Endothelial cell of umbilical vein (primary cell): ENCODE measurements at regions not wholly inside any gene's neighbourhood (a gene's known extent, or its start where the extent isn't known, plus 50 kb on each side); places are given as distances from the start of the nearest gene placed in this dataset.

Experiments used
- BruUV-seq: library from RNA; stranded (reverse); fragments of 400-500 nt; replicated peaks from 2 replicates; lab custom pipeline; 2021; lab: Mats Ljungman, UMichigan
- CTCF ChIA-PET: fragments of 300-600, 350-600 bp; sonication (Branson Sonifier 250); formaldehyde crosslinking; loops from one replicate; lab custom pipeline; 2021; ENCODE audit warnings: antibody characterized with exemption, inconsistent platforms; lab: Charles Lee
- POLR2A ChIA-PET: fragments of 300-600, 350-600 bp; sonication (Branson Sonifier 250); formaldehyde crosslinking; loops from one replicate; lab custom pipeline; 2021; ENCODE audit warnings: antibody characterized with exemption, inconsistent platforms; lab: Charles Lee
- DNase-seq: peaks from one replicate; pipeline ENCODE4 v3.0.0-alpha.2; 2011; ENCODE audit warnings: low read depth, low spot score
- FAIRE-seq: peaks from 2 replicates; lab custom pipeline; 2011; peaks lifted over from hg19 to GRCh38; lab: Jason Lieb, UNC
- H2AFZ ChIP-seq: 2 replicates; pipeline ENCODE4 v1.6.0; 2012; ENCODE audit warnings: low read depth, low read length, control low read depth, inconsistent platforms
- H3K27ac ChIP-seq: 2 replicates; pipeline ENCODE4 v1.5.1; 2011; ENCODE audit warnings: low read depth, mild to moderate bottlenecking, control low read depth, low read length, moderate library complexity; ENCODE audit not compliant: insufficient read depth
- H3K27me3 ChIP-seq, 2 experiments: 2 replicates each; pipeline versions ENCODE4 v1.6.0 to v1.6.1; 2011; ENCODE audit warnings: low read length in 2 of 2, mixed read lengths in 1 of 2; ENCODE audit not compliant: control insufficient read depth in 2 of 2, insufficient read depth in 2 of 2
- H3K36me3 ChIP-seq, 2 experiments: 2 replicates in 1 of 2; 3 replicates in 1 of 2; pipeline ENCODE4 v1.5.1; 2011; ENCODE audit warnings: low read length in 2 of 2, mild to moderate bottlenecking in 1 of 2, moderate library complexity in 1 of 2; ENCODE audit not compliant: control insufficient read depth in 2 of 2, insufficient read depth in 2 of 2; ENCODE audit errors: extremely low read depth in 1 of 2
- H3K4me1 ChIP-seq: 3 replicates; pipeline ENCODE4 v1.5.1; 2011; ENCODE audit warnings: mild to moderate bottlenecking, low read length; ENCODE audit not compliant: control insufficient read depth, insufficient read depth; ENCODE audit errors: extremely low read depth
- H3K4me2 ChIP-seq: 2 replicates; pipeline ENCODE4 v1.6.1; 2011; ENCODE audit warnings: low read length, control low read depth, mixed read lengths; ENCODE audit not compliant: insufficient read depth
- H3K4me3 ChIP-seq, 3 experiments: fragments of 200-600 bp in 1 of 3; sonication (generic), shearing (Covaris generic) in 1 of 3; replicated peaks in 1 of 3; 2 replicates each; pipeline ENCODE4 v1.5.1; 2011 to 2016; ENCODE audit warnings: control low read depth in 3 of 3, low read length in 3 of 3, mild to moderate bottlenecking in 2 of 3, inconsistent platforms in 1 of 3, low read depth in 1 of 3, moderate library complexity in 1 of 3; ENCODE audit not compliant: insufficient read depth in 1 of 3
- H3K79me2 ChIP-seq: 2 replicates; pipeline ENCODE4 v1.6.0; 2012; ENCODE audit warnings: low read length, inconsistent platforms; ENCODE audit not compliant: control insufficient read depth, insufficient read depth
- H3K9ac ChIP-seq: replicated peaks from 2 replicates; pipeline ENCODE3; 2011; ENCODE audit warnings: low read length, control low read depth; ENCODE audit not compliant: insufficient read depth; ENCODE audit errors: extremely low read depth
- H3K9me1 ChIP-seq: replicated peaks from 3 replicates; pipeline ENCODE4 v1.6.0; 2011; ENCODE audit warnings: mild to moderate bottlenecking, low read length; ENCODE audit not compliant: control insufficient read depth, insufficient read depth; ENCODE audit errors: extremely low read depth
- H3K9me3 ChIP-seq: replicated peaks from 2 replicates; pipeline ENCODE4 v1.5.1; 2012; ENCODE audit warnings: low read length, inconsistent platforms; ENCODE audit not compliant: control insufficient read depth, insufficient read depth
- H4K20me1 ChIP-seq: replicated peaks from 2 replicates; pipeline ENCODE3; 2011; ENCODE audit warnings: mild to moderate bottlenecking, low read length; ENCODE audit not compliant: control insufficient read depth, insufficient read depth; ENCODE audit errors: extremely low read depth
- EZH2 ChIP-seq: IDR thresholded peaks from 2 replicates; pipeline ENCODE4 v1.6.1; 2012; ENCODE audit warnings: borderline replicate concordance, low read depth, mild to moderate bottlenecking, moderate library complexity, low read length, inconsistent platforms; ENCODE audit not compliant: severe bottlenecking
- FOS ChIP-seq: IDR thresholded peaks from 2 replicates; pipeline ENCODE4 v1.6.1; 2011; ENCODE audit warnings: mild to moderate bottlenecking, low read length, moderate library complexity, borderline replicate concordance; ENCODE audit not compliant: insufficient read depth
- GATA2 ChIP-seq: IDR thresholded peaks from 2 replicates; pipeline ENCODE4 v1.7.0; 2011; ENCODE audit warnings: low read depth, mild to moderate bottlenecking, moderate library complexity, mixed read lengths, low read length; ENCODE audit not compliant: insufficient read length, insufficient read depth
- JUN ChIP-seq: IDR thresholded peaks from 2 replicates; pipeline ENCODE4 v1.6.1; 2011; ENCODE audit warnings: borderline replicate concordance, low read depth; ENCODE audit not compliant: insufficient read length, insufficient read depth
- MYC ChIP-seq: IDR thresholded peaks from one replicate; pipeline ENCODE4 v1.6.1; 2011; ENCODE audit warnings: mild to moderate bottlenecking, low read depth, low read length
- POLR2A ChIP-seq: IDR thresholded peaks from 2 replicates; pipeline ENCODE4 v1.6.1; 2012; ENCODE audit warnings: low read depth, mild to moderate bottlenecking, control low read depth, low read length
- POLR2AphosphoS5 ChIP-seq: IDR thresholded peaks from 2 replicates; pipeline ENCODE4 v1.6.1; 2012; ENCODE audit warnings: low read depth, mild to moderate bottlenecking, control low read depth, low read length, moderate library complexity; ENCODE audit not compliant: insufficient read depth
- dilution Hi-C: fragments of 300-500 bp; cut with MboI; formaldehyde crosslinking; loops from one replicate; pipeline ENCODE4 v1.15.0; 2019; ENCODE audit warnings: low sequenced_read_pairs; ENCODE audit not compliant: extremely low pct_ligation_motif_present
- intact Hi-C: fragments of 100-400 bp; cut with micrococcal nuclease; formaldehyde crosslinking; loops from one replicate; pipeline ENCODE4 v1.10.0; 2022
- TF ChIP-seq, protein P1 (sequence below), 2 donors: IDR thresholded peaks; 1 replicate in 1 of 2; 2 replicates in 1 of 2; pipeline ENCODE4 v1.5.1; 2011; ENCODE audit warnings: low read length in 2 of 2, mild to moderate bottlenecking in 2 of 2, moderate library complexity in 2 of 2, control low read depth in 1 of 2, inconsistent platforms in 1 of 2, low read depth in 1 of 2; ENCODE audit not compliant: insufficient read depth in 1 of 2; ENCODE audit errors: extremely low read depth in 1 of 2
- TF ChIP-seq, protein P2 (sequence below): IDR thresholded peaks from 2 replicates; pipeline ENCODE4 v1.6.1; 2011; ENCODE audit not compliant: insufficient read depth, insufficient read length

DNA sequence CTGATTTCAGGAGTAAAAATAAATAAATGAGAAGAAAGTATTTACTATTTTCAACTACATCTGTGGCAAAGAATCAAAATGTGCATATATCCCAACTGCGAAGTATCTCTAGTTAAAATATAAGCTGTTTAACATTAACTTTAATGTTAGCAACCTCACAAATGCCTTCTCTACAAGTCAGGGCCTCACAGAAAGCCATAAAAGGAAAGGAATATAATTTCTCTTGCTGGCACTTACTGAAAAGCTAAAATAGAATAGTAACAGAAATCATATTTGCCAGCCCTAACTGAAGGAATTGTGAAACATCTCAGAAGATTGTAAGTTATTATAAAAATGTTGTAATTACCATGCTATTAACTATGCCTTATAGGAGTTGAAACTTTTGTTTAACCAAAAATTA is 65.1 kb upstream of the MBNL1 start:
- intact Hi-C loops (loop anchor here (5.0 kb wide), 1 partner anchor 64 kb away; the partner anchor contains the start of gene MBNL1), dilution Hi-C loops (no loop called here)
- H2AFZ ChIP-seq = no peak overlapping the region
- FAIRE-seq = no peak
- H3K4me2 ChIP-seq = no peak overlapping the region
- H3K4me1 ChIP-seq = peaks cover 17% of the 10 kb centered on the region
- no peak overlapping the region for H3K27ac ChIP-seq
- no peaks in the 10 kb centered on the region for H3K36me3 ChIP-seq
- no TSS peak for BruUV-seq
- no peak overlapping the region for H3K4me3 ChIP-seq
- TF ChIP-seq EZH2 (no peak), POLR2AphosphoS5 (no peak)
- TF ChIP-seq, protein P1, sequence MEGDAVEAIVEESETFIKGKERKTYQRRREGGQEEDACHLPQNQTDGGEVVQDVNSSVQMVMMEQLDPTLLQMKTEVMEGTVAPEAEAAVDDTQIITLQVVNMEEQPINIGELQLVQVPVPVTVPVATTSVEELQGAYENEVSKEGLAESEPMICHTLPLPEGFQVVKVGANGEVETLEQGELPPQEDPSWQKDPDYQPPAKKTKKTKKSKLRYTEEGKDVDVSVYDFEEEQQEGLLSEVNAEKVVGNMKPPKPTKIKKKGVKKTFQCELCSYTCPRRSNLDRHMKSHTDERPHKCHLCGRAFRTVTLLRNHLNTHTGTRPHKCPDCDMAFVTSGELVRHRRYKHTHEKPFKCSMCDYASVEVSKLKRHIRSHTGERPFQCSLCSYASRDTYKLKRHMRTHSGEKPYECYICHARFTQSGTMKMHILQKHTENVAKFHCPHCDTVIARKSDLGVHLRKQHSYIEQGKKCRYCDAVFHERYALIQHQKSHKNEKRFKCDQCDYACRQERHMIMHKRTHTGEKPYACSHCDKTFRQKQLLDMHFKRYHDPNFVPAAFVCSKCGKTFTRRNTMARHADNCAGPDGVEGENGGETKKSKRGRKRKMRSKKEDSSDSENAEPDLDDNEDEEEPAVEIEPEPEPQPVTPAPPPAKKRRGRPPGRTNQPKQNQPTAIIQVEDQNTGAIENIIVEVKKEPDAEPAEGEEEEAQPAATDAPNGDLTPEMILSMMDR (IDR thresholded peaks at IDR 0.05; ENCODE audit: extremely low read depth in 1 of 2, insufficient read depth in 1 of 2, low read depth in 1 of 2, low read length in 2 of 2) = no peak
- H3K27me3 ChIP-seq = no peaks in the 10 kb centered on the region
- ChIA-PET POLR2A (no interaction called here), CTCF (no interaction called here)
- no peak for DNase-seq
- no peaks in the 10 kb centered on the region for H4K20me1 ChIP-seq
- no peaks in the 10 kb centered on the region for H3K9me1 ChIP-seq
- no peak overlapping the region for H3K9ac ChIP-seq
- no peaks in the 10 kb centered on the region for H3K79me2 ChIP-seq
- H3K9me3 ChIP-seq = no peaks in the 10 kb centered on the region

DNA sequence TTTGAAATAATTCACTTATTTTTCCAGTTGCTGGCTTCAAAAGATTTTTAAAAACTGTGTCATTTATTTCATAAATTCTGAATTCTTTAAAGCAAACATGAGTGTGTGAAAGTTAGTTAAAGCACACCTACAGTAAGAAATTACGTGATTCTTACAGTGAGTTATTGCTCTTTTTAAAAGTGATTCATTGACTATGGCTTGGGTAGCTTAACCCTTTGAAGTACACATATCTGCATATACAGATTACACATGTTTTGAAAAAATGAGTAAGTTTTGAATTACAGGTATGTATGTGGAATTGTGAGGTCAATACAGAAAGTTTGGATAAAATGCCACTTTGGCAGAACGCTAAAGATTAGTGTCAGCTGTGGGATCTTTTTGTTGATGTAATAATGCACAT is 64.5 kb upstream of the MBNL1 start:
- Histone ChIP-seq H3K79me2 (no peaks in the 10 kb centered on the region), H3K4me3 (no peak overlapping the region), H3K9me1 (no peaks in the 10 kb centered on the region), H2AFZ (no peak overlapping the region), H3K4me1 (peaks cover 17% of the 10 kb centered on the region), H3K9ac (no peak overlapping the region), H3K27ac (no peak overlapping the region), H3K27me3 (no peaks in the 10 kb centered on the region), H3K36me3 (no peaks in the 10 kb centered on the region), H3K4me2 (no peak overlapping the region), H3K9me3 (no peaks in the 10 kb centered on the region), H4K20me1 (no peaks in the 10 kb centered on the region)
- CTCF ChIA-PET = no interaction called here
- dilution Hi-C loops (no loop called here), intact Hi-C loops (loop anchor here (5.0 kb wide), 1 partner anchor 63 kb away; the partner anchor contains the start of gene MBNL1)
- TF ChIP-seq FOS (no peak), MYC (no peak), EZH2 (no peak), POLR2AphosphoS5 (no peak), POLR2A (no peak), JUN (no peak), GATA2 (no peak)
- TF ChIP-seq, protein P2, sequence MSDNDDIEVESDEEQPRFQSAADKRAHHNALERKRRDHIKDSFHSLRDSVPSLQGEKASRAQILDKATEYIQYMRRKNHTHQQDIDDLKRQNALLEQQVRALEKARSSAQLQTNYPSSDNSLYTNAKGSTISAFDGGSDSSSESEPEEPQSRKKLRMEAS = no peak
- TF ChIP-seq, protein P1 (IDR thresholded peaks at IDR 0.05; ENCODE audit: extremely low read depth in 1 of 2, insufficient read depth in 1 of 2, low read depth in 1 of 2, low read length in 2 of 2) = no peak
- no TSS peak for BruUV-seq
- DNase-seq (no peak), FAIRE-seq (no peak)
- POLR2A ChIA-PET = no interaction called here
